B cell (primary cell): ENCODE measurements at regions not wholly inside any gene's neighbourhood (a gene's known extent, or its start where the extent isn't known, plus 50 kb on each side); places are given as distances from the start of the nearest gene placed in this dataset.

ENCODE experiments used
- ATAC-seq: fragments of 200-7000 bp; cut with Tn5 transposase; one replicate; pipeline ENCODE4 v1.10.0; 2021; ENCODE audit warnings: low read depth, mild to moderate bottlenecking, moderate number of reproducible peaks, moderate library complexity
- CTCF ChIA-PET: fragments of 350-600 bp; sonication (Branson Sonifier 250); formaldehyde crosslinking; loops from one replicate; lab custom pipeline; 2021; ENCODE audit warnings: antibody characterized with exemption, inconsistent platforms; lab: Charles Lee
- POLR2A ChIA-PET: fragments of 350-600 bp; sonication (Branson Sonifier 250); formaldehyde crosslinking; loops from one replicate; lab custom pipeline; 2021; ENCODE audit warnings: antibody characterized with exemption; lab: Charles Lee
- DNase-seq: peaks from one replicate; pipeline ENCODE4 v3.0.0; 2013
- H2AFZ ChIP-seq: 2 replicates; pipeline ENCODE4 v1.6.1; 2012; ENCODE audit warnings: mild to moderate bottlenecking, low read depth, low read length; ENCODE audit not compliant: insufficient read depth, poor library complexity, severe bottlenecking
- H3K27ac ChIP-seq, 2 donors: 1 replicate in 1 of 2; 2 replicates in 1 of 2; pipeline ENCODE4 v1.5.1; 2012 to 2013; ENCODE audit warnings: low read length in 2 of 2, mild to moderate bottlenecking in 2 of 2, moderate library complexity in 1 of 2
- H3K27me3 ChIP-seq, 4 experiments: fragments of 200-600 bp in 1 of 4; sonication (generic) in 1 of 4; replicated peaks in 1 of 4; 1 replicate in 2 of 4; 2 replicates in 2 of 4; pipeline versions ENCODE4 v1.6.1 to v1.7.0; 2013 to 2016; ENCODE audit warnings: low read length in 3 of 4, mild to moderate bottlenecking in 2 of 4, mixed read lengths in 1 of 4, moderate library complexity in 1 of 4; ENCODE audit not compliant: insufficient read depth in 4 of 4, control insufficient read depth in 3 of 4; ENCODE audit errors: control extremely low read depth in 1 of 4
- H3K36me3 ChIP-seq, 2 experiments: replicated peaks in 1 of 2; 1 replicate in 1 of 2; 2 replicates in 1 of 2; pipeline versions ENCODE4 v1.6.1 to v1.7.1; 2013; ENCODE audit warnings: low read length in 1 of 2; ENCODE audit not compliant: insufficient read depth in 2 of 2, control insufficient read depth in 1 of 2; ENCODE audit errors: control extremely low read depth in 1 of 2, extremely low read depth in 1 of 2
- H3K4me1 ChIP-seq, 2 donors: fragments of 200-600 bp in 1 of 2; sonication (generic) in 1 of 2; 1 replicate in 1 of 2; 2 replicates in 1 of 2; pipeline versions ENCODE4 v1.5.1 to v1.6.1; 2013 to 2017; ENCODE audit warnings: low read length in 2 of 2; ENCODE audit not compliant: control insufficient read depth in 2 of 2, insufficient read depth in 2 of 2
- H3K4me2 ChIP-seq: replicated peaks from 2 replicates; pipeline ENCODE3; 2012; ENCODE audit warnings: mild to moderate bottlenecking, low read depth, low read length; ENCODE audit not compliant: poor library complexity, severe bottlenecking
- H3K4me3 ChIP-seq, 5 experiments: fragments of 200-600 bp in 1 of 5; sonication (generic) in 1 of 5; 1 replicate in 3 of 5; 2 replicates in 2 of 5; pipeline versions ENCODE4 v1.5.1 to v1.7.0; 2011 to 2016; ENCODE audit warnings: low read length in 4 of 5, mild to moderate bottlenecking in 4 of 5, low read depth in 2 of 5, control low read depth in 1 of 5, moderate library complexity in 1 of 5; ENCODE audit not compliant: insufficient read depth in 1 of 5; ENCODE audit errors: control extremely low read depth in 1 of 5, extremely low read depth in 1 of 5
- H3K79me2 ChIP-seq: fragments of 200-600 bp; sonication (generic); one replicate; pipeline ENCODE4 v1.6.0; 2016; ENCODE audit warnings: low read length; ENCODE audit not compliant: control insufficient read depth, insufficient read depth
- H3K9ac ChIP-seq: fragments of 200-600 bp; sonication (generic); 2 replicates; pipeline ENCODE4 v1.6.1; 2017; ENCODE audit warnings: mild to moderate bottlenecking, low read length, moderate library complexity
- H3K9me3 ChIP-seq, 3 donors: one replicate each; pipeline versions ENCODE4 v1.6.1 to v1.7.1; 2013; ENCODE audit warnings: low read length in 2 of 3; ENCODE audit not compliant: control insufficient read depth in 2 of 3, insufficient read depth in 1 of 3; ENCODE audit errors: control extremely low read depth in 1 of 3
- H4K20me1 ChIP-seq: 2 replicates; pipeline ENCODE4 v1.6.0; 2012; ENCODE audit warnings: mild to moderate bottlenecking, low read length; ENCODE audit not compliant: insufficient read depth, control insufficient read depth, poor library complexity, severe bottlenecking
- H3K27ac Mint-ChIP-seq: one replicate; pipeline ENCODE4 v1.8.0; 2021; ENCODE audit warnings: mixed read lengths
- H3K27me3 Mint-ChIP-seq: one replicate; pipeline ENCODE4 v1.8.0; 2021; ENCODE audit warnings: mixed read lengths
- H3K4me1 Mint-ChIP-seq: one replicate; pipeline ENCODE4 v1.8.0; 2021; ENCODE audit warnings: mixed read lengths
- H3K4me3 Mint-ChIP-seq: one replicate; pipeline ENCODE4 v1.8.0; 2021; ENCODE audit warnings: mixed read lengths
- H3K9me3 Mint-ChIP-seq: one replicate; pipeline ENCODE4 v1.8.0; 2022; ENCODE audit warnings: mixed read lengths; ENCODE audit not compliant: insufficient read depth
- EZH2 ChIP-seq: IDR thresholded peaks from 2 replicates; pipeline ENCODE4 v1.6.1; 2012; ENCODE audit warnings: borderline replicate concordance, low read depth, mild to moderate bottlenecking, moderate library complexity, low read length; ENCODE audit not compliant: insufficient read depth, poor library complexity, severe bottlenecking
- WGBS: methylation state at CpG from one replicate; pipeline ENCODE4 v1.1.5; 2013; ENCODE audit warnings: missing lambda C conversion rate; ENCODE audit not compliant: insufficient coverage; 5-methylcytosine and 5-hydroxymethylcytosine counted together
- intact Hi-C: fragments of 100-400 bp; cut with micrococcal nuclease; formaldehyde crosslinking; loops from one replicate; pipeline ENCODE4 v1.10.0; 2022
- TF ChIP-seq, protein P1 (sequence below): fragments of 200-600 bp; IDR thresholded peaks from one replicate; pipeline ENCODE4 v1.8.0; 2022; ENCODE audit warnings: antibody characterized with exemption, mild to moderate bottlenecking

DNA sequence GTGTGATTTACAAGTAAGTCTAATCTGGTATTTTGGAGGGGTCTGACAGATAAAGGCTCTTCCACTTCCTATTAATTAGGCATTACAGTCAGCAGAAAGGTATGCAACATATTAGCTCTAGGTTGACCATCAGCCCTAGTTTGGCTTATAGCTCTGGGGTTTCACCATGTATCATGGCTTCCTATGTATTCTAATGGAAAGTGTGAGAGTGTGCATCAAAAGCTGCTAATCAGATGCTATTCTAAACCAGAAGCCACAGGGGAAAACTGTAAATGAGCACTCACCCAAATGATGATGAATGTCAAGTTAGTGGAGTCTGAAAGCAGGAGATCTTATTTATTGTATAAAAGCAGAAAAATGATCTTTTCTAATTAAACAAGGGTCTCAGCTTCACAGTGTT is 149.2 kb upstream of the MITF start:
- H3K27me3 Mint-ChIP-seq = no peaks in the 10 kb centered on the region
- H3K9me3 ChIP-seq = peaks cover 1 to 4% (median 2%) of the 10 kb centered on the region in 3 donors
- DNase-seq (no peak), ATAC-seq (no peak)
- H3K4me1 Mint-ChIP-seq = no peaks in the 10 kb centered on the region
- no peak for TF ChIP-seq EZH2
- TF ChIP-seq, protein P1, sequence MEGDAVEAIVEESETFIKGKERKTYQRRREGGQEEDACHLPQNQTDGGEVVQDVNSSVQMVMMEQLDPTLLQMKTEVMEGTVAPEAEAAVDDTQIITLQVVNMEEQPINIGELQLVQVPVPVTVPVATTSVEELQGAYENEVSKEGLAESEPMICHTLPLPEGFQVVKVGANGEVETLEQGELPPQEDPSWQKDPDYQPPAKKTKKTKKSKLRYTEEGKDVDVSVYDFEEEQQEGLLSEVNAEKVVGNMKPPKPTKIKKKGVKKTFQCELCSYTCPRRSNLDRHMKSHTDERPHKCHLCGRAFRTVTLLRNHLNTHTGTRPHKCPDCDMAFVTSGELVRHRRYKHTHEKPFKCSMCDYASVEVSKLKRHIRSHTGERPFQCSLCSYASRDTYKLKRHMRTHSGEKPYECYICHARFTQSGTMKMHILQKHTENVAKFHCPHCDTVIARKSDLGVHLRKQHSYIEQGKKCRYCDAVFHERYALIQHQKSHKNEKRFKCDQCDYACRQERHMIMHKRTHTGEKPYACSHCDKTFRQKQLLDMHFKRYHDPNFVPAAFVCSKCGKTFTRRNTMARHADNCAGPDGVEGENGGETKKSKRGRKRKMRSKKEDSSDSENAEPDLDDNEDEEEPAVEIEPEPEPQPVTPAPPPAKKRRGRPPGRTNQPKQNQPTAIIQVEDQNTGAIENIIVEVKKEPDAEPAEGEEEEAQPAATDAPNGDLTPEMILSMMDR = no peak
- intact Hi-C loops = no loop called here
- H3K4me3 Mint-ChIP-seq = no peak overlapping the region
- peaks cover 15% of the 10 kb centered on the region for H3K9me3 Mint-ChIP-seq
- H3K36me3 ChIP-seq = no peaks in the 10 kb centered on the region
- ChIA-PET POLR2A (no interaction called here), CTCF (no interaction called here)
- H3K4me1 ChIP-seq = no peaks in the 10 kb centered on the region
- no peaks in the 10 kb centered on the region for H3K27me3 ChIP-seq
- no peak overlapping the region for H3K27ac ChIP-seq
- H3K79me2 ChIP-seq = no peaks in the 10 kb centered on the region
- no peak overlapping the region for H3K4me2 ChIP-seq
- H3K4me3 ChIP-seq = no peak overlapping the region
- no peak overlapping the region for H3K9ac ChIP-seq
- H3K27ac Mint-ChIP-seq = no peak overlapping the region
- no peak overlapping the region for H2AFZ ChIP-seq
- H4K20me1 ChIP-seq = no peaks in the 10 kb centered on the region

GRCh38 chr3:69588170-69588569 is 151.1 kb upstream of the MITF start:
- Histone ChIP-seq H3K36me3 (no peaks in the 10 kb centered on the region), H3K79me2 (no peaks in the 10 kb centered on the region), H2AFZ (no peak overlapping the region), H3K4me3 (no peak overlapping the region), H3K27ac (no peak overlapping the region), H4K20me1 (no peaks in the 10 kb centered on the region), H3K9ac (no peak overlapping the region), H3K9me3 (peaks cover 1 to 4% (median 2%) of the 10 kb centered on the region in 3 donors), H3K27me3 (no peaks in the 10 kb centered on the region), H3K4me2 (no peak overlapping the region), H3K4me1 (no peaks in the 10 kb centered on the region)
- ATAC-seq (no peak), DNase-seq (no peak)
- intact Hi-C loops = no loop called here
- no peaks in the 10 kb centered on the region for H3K27me3 Mint-ChIP-seq
- H3K4me1 Mint-ChIP-seq = no peaks in the 10 kb centered on the region
- peaks cover 18% of the 10 kb centered on the region for H3K9me3 Mint-ChIP-seq
- WGBS = 82% methylated on average over 2 of the region's 2 CpGs
- no peak overlapping the region for H3K4me3 Mint-ChIP-seq
- ChIA-PET POLR2A (no interaction called here), CTCF (no interaction called here)
- no peak for TF ChIP-seq EZH2
- TF ChIP-seq, protein P1 = no peak
- no peak overlapping the region for H3K27ac Mint-ChIP-seq
